HT1080 (cell line): ENCODE measurements at regions not wholly inside any gene's neighbourhood (a gene's known extent, or its start where the extent isn't known, plus 50 kb on each side); places are given as distances from the start of the nearest gene placed in this dataset.
A peak's percentile ranks its signal among the peaks of the same experiment; 100 is the strongest.
"Not testable (repeated sequence)": the region's sequence is repeated elsewhere in the genome, so short reads cannot be mapped to it uniquely, and the experiment has no call there.

Source experiments
- DNase-seq: peaks from one replicate; pipeline ENCODE4 v3.0.0-alpha.2; 2015; ENCODE audit warnings: low read depth

DNA sequence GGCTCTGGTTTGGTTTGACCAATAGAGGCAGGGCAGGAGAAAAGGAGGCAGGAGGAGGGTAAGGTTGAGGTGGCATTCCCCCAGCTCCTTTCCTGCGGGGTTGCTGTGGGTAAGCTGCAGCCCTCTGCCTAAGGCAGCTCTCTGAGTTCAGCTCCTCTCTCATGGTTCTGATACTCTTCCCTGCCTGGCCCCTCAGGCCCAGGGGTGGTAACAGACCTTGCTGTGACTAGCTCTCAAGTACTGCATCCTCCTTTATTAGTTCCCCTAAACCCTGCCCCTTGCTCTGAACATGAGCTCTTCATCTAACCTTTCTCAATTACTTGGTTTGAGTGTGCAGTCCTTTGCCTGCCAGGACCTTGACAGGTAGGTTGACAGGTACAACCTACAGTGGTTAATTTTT lies 205.5 kb downstream of the SLC4A3 start:
- no peak for DNase-seq

DNA sequence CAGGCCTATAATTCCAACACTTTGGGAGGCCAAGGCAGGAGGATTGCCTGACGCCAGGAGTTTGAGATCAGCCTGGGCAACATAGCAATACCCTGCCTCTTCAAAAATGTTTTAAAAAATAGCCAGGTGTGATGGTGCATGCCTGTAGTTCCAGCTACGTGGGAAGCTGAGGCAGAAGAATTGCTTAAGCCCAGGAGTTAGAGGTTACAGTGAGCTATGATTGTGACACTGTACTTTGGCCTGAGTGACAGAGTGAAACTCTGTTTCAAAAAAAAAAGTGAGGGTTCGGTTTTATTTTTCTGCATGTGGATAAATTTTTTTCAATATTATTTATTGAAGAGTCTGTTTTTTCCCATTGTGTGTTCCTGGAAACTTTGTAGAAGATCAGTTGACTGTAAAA lies 208.1 kb downstream of the SLC4A3 start:
- no peak for DNase-seq

DNA sequence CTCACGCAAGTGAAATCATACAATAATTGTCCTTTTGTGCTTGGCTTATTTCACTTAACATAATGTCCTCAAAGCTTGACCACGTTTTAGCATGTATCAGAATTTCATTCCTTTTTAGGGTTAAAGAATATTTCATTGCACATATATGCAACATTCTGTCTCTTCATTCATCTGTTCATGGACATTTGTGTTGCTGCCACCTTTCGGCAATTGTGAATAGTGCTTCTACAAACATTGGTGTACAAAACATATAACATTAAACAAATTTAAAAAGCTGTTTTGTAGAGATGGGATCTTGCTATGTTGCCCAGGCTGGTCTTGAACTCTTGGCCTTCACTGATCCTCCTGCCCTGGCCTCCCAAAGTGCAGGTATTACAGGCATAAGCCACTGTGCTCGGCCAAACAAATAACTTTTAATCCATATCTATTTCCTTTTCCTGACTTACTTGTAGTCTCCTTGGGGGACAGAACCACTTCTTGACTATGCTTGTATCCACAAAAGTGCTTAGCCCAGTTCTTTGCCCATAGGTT lies 209.3 kb downstream of the SLC4A3 start:
- DNase-seq = peak; percentile 33

DNA sequence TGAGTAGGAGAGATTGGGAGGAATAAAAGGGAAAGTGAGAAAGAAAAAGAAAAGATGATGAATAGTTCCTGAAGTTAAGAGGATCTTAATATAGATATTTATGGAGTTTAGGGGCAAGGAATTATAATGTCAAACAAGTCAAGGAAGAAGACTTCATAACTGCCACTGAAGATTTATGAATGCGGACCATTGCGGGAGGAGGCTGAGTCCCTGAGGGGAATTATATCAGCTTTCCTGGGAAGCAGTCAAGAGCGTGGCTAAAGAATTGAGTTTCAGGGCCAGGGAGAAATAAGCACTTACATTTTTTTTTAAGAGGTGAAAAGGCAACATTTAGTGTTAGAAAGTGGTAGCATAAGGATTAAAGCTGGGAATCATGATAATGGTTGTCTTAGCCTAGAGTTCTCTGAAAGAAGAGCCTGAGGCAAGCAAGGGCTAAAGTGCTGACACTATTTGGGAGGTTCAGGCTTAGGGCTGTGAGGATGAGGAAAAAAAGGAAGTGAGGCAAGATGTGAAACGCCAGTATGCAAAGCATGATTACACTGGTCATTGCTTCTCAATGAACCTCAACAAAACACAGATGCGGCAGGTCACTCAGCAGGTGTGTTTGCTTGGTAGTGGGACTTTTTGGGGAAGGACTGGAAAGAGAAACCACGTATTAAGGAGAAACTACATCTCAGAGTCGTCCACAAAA lies 217.1 kb downstream of the SLC4A3 start:
- DNase-seq = no peak

DNA sequence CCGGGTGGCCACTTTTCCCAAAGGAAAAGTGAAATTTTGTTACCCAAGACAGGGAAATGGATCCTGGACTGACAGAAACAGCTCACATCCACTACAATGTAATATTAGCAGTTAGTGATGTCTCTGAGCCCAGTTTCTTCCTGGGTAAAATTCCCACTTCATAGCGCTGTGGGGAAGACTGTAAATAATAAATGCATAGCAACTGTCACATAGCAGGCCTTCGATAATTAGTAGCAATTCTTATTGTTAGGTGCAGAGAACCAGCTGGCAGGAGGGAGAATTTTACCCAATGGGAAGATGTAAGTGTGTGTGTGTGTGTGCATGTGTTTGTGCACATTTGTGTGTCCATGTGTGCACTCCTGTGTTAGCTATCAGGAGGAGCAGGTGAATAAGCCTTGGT lies 221.5 kb downstream of the SLC4A3 start:
- DNase-seq = no peak

DNA sequence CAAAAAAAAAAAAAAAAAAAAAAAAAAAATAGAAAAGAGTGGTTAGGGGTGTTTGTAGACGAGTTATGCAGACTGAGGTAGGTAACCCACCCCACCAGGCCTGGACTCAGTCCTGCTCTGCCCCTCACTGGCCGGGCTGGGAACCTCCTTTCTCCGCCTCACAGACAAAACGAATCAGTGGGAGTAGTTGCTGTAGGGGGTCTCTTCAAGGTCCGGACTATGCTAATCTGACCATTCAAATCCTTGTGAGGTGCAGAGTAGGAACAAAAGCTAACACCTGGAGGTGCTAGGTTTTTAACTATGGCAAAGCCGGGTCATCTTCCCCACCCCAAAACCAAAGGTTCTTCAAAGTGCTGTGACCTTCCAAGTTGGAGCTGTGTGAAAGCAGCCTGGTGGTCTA lies 223.7 kb downstream of the SLC4A3 start:
- no peak for DNase-seq

DNA sequence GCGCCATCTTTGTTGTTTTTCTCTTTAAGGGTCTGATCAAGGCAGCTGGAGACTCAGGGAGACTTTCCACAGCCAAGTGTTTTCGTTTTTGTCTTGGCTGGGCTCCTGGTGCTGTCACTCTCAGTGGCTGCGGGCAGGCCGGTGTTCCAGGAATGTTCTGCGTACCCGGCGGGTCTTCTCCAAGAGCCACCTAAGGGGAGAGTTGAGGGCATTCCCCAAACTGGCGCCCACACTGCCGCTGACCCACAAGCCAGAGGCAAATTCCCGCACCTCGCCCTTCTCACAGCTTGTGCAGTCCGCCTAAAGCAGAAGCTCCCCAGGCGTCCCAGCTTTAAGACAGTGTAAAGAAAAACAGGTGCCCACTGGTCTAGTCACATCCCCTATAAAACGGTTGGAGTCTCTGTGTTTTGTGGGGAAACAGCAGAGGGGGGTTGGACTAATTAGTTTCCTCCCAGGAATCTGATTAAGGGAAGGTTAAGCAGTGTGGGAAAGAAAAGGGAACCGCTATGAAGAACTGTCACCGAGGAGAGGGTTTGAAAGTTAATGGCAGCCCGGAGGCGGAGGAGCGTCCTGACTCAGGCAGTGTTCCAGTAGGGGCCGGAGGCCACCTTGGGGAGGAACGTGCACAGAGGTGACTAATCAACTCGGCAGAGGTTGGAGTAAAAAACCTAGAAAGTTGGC lies 224.5 kb downstream of the SLC4A3 start:
- peak; percentile 7 for DNase-seq

DNA sequence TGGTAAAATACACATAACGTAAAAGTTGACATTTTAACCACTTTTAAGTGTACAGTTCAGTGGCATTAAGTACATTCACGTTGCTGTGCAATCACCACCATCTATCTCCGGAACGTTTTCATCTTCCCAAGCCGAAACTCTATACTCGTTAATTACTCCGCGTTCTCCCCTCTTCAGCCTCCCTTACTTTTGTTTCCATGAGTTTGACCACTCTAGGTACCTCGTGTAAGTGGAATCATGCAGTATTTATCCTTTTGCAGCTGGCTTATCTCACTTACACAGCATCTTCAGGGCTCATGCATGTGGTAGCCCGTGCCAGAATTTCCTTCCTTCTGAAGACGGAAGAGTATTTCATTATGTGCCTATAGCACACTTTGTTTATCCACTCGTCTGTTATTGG lies 225.2 kb downstream of the SLC4A3 start:
- DNase-seq = no peak

DNA sequence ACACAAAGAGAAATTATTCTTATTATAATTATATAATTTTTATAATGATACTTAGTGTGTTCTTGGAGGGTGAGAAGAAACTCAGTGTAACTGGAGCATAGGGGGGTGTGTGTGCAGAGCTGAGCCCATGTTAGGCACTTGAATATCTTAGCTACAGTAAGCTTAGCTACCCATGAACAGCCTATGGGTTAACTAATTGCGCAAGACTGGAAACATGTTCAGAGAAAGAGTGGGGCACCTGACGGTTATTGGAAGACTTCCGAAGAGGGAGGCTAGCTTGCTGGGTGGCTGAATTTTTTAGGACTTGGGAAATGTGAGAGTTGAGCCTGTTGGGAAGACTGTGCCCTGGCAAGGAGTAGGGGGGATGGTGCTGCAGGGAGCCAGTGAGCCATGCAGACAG lies 229.2 kb downstream of the SLC4A3 start:
- no peak for DNase-seq

DNA sequence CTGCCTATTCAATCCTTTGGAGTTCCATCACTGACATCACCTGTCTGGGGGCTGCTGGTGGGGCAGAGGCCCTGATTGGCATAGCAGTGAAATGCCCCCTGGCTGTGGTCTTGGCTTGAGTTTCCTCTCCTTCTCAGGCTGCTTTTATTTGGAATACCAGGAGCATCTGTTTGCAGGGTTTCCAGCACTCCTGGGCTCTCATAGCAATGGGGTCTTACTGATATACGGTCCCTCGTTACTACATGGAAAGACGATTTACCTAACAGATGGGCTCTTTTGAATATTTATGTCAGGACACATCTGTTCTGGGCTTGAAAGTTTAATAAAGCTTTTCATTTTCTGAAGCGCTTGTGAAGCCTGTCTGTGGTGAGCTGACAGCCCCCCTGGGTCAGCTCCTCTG lies 230.3 kb downstream of the SLC4A3 start:
- no peak for DNase-seq

DNA sequence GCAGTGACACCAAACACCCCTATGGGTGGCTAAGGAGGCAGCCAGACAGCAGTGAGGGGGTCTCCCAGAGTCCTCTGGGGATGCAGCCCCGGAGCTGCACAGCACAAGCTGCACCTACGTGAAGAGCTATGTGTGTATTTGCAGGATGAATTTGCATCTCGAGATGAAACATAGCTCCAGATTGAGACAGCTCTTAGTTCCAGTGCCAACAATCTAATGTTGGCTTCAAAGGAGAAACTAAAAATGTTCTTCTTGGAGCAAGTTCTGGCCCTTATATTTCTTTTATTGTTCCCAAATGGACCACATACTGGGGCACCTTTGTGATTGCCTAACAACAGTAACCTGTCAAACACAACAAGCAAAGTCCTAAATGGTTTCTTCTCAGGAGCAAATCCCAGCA lies 233.9 kb downstream of the SLC4A3 start:
- DNase-seq = no peak

DNA sequence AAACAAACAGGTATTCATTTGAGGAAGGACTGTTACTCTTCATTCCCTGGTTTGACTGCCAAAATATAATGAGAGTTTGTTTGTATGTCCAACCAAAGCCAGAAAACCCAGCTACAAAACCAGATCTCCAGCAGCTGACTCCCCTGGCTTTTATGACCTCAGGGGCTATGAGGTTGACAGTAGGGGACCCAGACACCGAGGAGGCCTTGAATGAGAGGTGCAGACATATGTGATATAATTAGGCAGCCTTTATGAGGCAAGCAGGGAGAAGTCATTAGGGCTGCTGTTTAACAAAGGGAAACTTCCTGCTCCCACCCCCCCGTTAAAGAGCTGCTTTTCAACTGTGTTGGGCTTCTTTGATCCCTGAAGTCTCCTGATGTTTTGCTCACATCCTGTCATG lies 236.7 kb downstream of the SLC4A3 start:
- no peak for DNase-seq

DNA sequence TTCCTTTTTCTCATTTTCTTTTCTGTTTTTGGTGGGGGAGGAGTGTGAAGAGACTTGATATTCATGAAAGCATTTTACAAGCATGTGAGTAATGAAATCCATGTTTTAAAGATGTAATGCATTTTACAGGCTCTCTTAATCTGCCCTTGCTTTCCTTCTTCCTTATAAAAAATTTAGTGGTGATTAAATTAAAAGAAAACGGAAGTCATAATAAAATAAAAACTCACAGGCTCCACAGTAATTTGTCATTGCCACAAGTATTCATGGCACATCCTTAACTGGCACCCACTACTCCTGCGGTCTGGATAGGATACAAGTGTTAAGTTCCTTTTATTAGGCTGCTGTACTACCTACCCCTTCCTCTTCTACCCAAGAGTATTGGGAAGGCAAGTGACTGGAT lies 241.2 kb downstream of the SLC4A3 start:
- no peak for DNase-seq

DNA sequence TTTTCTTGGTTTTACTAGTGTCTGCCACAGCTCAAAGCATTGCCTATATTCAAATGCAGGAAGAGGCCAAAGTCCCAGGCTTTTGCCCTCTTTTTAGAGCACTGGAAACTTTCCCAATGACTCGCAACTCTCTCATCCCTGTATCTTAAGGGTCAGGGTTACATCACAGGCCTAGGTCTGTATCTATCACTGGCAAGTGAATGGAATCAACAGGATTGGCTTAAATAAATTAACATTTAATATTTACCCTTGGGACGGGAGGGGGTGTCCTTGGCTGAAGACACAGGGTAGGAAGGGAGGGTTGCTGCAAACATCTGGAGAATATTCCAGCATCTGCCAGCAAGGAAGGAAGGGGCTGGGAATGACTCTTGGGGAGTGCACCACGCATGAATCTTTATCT lies 242.6 kb downstream of the SLC4A3 start:
- peak; percentile 62 for DNase-seq

DNA sequence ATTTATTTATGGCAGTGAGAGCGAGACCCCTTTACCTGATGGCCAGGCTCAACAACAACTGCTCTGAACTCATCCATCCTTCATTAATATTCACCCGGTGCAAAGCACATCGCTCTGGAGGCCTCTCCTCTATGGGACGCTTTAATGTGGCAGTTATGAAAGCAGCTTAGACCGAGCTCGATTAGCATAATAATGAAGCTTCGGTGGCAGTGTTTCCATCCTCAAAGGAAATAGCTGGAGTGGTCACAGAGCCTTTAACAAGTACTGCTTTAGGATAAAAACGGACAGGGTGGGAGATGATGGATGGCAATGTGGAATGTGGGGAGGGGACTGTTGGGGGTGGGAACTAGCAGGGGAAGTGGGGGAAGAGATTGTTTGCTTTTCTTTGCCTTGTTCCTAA lies 243.9 kb downstream of the SLC4A3 start:
- DNase-seq = no peak

DNA sequence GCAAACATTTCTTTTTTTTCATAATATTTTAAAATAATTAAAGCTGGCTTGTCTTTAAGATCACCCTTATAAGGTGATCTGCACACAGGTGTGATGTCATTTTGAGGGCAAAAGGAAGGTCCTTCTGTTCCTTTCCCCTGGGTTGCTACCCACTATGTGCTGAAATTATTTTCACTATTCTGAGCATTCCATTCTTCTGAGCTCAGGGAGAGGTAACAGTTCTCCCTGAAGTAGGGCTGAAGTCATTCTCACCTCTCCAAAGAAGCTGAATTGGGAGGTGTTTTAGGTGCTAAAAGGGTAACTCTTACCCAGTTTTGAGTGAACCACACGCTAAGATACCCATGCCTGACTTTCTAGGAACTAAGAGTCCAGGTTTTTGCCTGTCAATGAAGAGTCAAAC lies 247.6 kb downstream of the SLC4A3 start:
- DNase-seq = no peak

DNA sequence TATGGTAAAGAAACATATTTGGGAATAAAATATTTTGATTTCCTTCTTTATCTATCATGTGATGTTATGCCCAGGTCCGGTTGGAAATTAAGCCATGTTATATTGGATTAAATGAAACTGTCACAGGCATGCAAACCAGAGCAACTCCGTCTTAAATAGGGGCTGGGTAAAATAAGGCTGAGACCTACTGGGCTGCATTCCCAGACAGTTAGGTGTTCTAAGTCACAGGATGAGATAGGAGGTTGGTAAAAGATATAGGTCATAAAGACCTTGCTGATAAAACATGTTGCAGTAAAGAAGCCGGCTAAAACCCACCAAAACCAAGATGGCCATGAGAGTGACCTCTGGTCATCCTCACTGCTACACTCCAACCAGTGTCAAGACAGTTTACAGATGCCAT lies 248.6 kb downstream of the SLC4A3 start:
- not testable (repeated sequence) for DNase-seq

DNA sequence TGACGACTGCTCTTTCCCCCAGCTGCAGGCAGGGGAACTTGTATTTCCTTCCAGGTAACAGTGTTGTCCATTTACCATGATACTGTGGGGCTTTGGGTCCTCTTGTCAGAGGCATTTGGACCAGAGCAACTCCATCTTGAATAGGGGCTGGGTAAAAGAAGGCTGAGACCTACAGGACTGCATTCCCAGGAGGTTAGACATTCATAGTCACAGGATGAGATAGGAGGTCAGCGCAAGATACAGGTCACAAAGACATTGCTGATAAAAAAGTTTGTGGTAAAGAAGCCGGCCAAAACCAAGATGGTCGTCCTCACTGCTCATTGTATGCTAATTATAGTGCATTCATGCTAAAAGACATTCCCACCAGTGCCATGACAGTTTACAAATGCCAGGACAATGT lies 249.5 kb downstream of the SLC4A3 start:
- no peak for DNase-seq

DNA sequence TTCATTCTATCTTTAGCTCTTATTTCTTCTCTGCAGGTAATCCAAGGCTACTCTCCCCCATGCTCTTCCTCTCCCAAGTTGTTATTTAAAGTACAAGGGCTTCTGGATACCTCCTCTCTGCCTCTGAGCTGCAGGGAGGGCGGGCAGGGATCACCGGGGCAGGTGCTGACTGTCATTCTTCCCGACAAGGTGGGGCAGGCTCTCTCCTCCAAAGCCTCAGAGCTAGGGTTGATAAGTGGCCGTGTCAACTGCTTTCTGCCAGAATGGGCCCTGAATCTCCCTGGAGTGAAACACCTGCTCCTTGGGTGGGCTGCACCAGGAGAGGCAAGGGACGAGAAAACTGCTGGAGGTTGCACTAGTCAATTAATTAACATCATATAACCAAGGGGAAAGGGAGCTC lies 250.3 kb downstream of the SLC4A3 start:
- no peak for DNase-seq

DNA sequence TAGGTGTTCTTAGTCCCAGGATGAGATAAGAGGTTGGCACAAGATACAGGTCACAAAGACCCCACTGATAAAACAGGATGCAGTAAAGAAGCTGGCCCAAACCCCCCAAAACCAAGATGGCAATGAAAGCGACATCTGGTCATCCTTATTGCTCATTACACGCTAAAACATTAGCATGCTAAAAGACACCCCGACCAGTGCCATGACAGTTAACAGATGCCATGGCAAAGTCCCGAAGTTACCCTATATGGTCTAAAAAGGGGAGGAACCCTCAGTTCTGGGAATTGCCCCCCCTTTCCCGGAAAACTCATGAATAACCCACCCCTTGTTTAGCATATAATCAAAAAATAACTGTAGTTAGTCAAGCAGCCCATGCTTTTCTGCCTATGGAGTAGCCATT lies 251.1 kb downstream of the SLC4A3 start:
- no peak for DNase-seq

DNA sequence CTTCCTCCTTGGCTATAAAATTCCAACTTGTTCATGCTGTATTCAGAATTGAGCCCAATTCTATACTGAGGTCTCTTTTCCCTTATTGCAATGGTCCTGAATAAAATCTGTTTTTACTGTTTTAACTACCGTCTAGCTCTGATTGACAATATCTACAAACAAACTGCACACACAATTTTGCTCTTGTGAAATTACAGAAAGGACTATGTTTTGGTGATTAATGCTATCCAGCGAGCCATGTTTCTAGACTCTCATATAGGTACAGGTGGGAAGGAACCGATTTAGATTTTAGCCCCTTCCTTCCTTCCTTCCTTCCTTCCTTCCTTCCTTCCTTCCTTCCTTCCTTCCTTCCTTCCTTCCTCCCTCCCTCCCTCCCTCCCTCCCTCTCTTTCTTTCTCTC lies 254.4 kb downstream of the SLC4A3 start:
- no peak for DNase-seq

DNA sequence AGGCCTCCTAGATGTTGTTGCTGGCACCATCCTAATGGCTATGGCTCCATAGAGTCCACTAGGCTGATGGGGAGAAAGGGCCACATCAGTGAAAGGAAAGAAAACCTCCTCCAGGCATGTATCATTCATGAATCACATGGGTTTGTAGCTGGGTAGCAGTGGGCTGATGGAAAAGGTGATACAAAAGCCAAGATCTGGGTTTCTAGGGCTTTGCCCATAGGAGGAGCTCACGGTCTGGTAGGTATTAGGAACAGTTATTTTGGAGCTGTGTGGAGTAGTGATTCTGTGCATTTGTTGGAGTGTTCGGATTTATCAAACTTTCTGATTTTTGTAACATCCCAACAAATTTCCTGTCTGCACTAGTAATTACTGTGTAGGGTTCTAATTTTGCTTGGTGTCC lies 259.2 kb downstream of the SLC4A3 start:
- DNase-seq = peak; percentile 42

DNA sequence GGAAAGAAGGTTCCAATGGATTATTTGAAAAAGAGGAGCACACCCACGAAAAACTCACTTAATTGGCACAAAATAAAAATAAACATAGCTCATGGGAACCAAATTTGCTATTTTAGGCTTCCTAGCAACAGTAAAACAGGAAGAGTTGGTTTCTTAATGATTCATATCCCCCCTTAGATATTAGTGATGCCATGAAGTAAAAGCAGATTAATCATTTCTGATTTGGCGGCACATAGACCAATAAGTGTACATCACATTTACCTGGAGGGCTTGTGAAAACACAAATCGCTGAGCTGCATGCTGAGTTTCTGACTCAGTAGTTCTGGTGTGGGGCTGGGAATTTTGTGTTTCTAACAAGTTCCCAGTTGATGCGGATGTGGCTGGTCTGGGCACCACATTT lies 260.4 kb downstream of the SLC4A3 start:
- DNase-seq = peak; percentile 18
